ENCODE measurements at regions not wholly inside any gene's neighbourhood (a gene's known extent, or its start where the extent isn't known, plus 50 kb on each side); places are given as distances from the start of the nearest gene placed in this dataset.

- no peak for TF ChIP-seq RARB (CRISPR knock-in tag; IDR thresholded peaks at IDR 0.05)
- TF ChIP-seq PATZ1 (CRISPR knock-in tag; IDR thresholded peaks at IDR 0.05; ENCODE audit: borderline replicate concordance), result no peak
- TF ChIP-seq CSRNP3 (CRISPR knock-in tag; IDR thresholded peaks at IDR 0.05), result no peak
- no peak for TF ChIP-seq ZC3H10 (CRISPR knock-in tag; IDR thresholded peaks at IDR 0.05)
- no peak for TF ChIP-seq ZFP30 (CRISPR knock-in tag; IDR thresholded peaks at IDR 0.05)
- TF ChIP-seq ARNTL (CRISPR knock-in tag; IDR thresholded peaks at IDR 0.05; ENCODE audit: borderline replicate concordance, low read depth), result no peak
- no peak for TF ChIP-seq ESRRG (CRISPR knock-in tag; IDR thresholded peaks at IDR 0.05)
- TF ChIP-seq TOX (CRISPR knock-in tag; IDR thresholded peaks at IDR 0.05; ENCODE audit: borderline replicate concordance), result no peak
- no peak for TF ChIP-seq SNAI2 (CRISPR knock-in tag; IDR thresholded peaks at IDR 0.05)
- TF ChIP-seq CREB5 (CRISPR knock-in tag; IDR thresholded peaks at IDR 0.05; ENCODE audit: low read depth), result no peak
- TF ChIP-seq ZNF565 (CRISPR knock-in tag; conservative IDR thresholded peaks at IDR 0.05; ENCODE audit: low read depth), result no peak
- TF ChIP-seq ZNF8 (CRISPR knock-in tag; IDR thresholded peaks at IDR 0.05), result no peak
Observed at GRCh38 chr2:59711121-59711520, 842.3 kb downstream of the BCL11A start.
